ENCODE measurements at regions not wholly inside any gene's neighbourhood (a gene's known extent, or its start where the extent isn't known, plus 50 kb on each side); places are given as distances from the start of the nearest gene placed in this dataset.

DNA sequence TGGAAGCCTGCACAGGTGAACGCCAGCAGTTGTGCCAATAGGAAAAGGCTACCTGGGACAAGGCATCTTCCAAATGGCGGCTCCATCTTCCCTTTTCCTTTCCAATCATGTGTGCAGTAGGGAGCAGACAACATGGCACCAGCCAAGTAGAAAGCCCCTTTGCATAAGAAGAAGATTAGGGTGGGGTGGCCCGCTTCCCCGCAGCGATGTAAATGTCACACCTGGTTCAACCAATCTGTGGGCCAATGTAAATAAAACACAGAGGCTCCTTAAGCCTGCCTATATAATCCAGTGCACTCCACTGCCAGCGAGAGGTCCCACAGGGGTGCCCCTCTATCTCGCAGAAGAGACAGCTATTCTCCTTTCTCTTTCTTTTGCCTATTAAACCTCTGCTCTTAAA, 468.4 kb upstream of the CRIM1 start:
- no peak overlapping the region for H2AFZ ChIP-seq (ENCODE audit: low read length)
- WGBS, 2 experiments (ENCODE audit: extremely low coverage in 1 of 2, insufficient coverage in 1 of 2, insufficient read length in 1 of 2, insufficient replicate concordance in 2 of 2, low coverage in 1 of 2, low lambda C conversion rate in 2 of 2, missing lambda C conversion rate in 1 of 2): 95% methylated on average over 7 of the region's 7 CpGs; no CpG with 5 or more reads in 1 of the 2 experiments
- no peaks in the 10 kb centered on the region for H3K79me1 ChIP-seq (ENCODE audit: low read depth, low read length)
- H3K4ac ChIP-seq (replicated peaks; ENCODE audit: insufficient read length, low read depth, low read length): no peak overlapping the region
- no peaks in the 10 kb centered on the region for H3K36me3 ChIP-seq (ENCODE audit: control insufficient read depth in 2 of 4, insufficient read depth in 4 of 4, low read length in 3 of 4)
- no peak for DNase-seq (ENCODE audit: low read depth in 1 of 2, low spot score in 2 of 2)
- ChIA-PET POLR2A (ENCODE audit: partially characterized antibody) (no interaction called here), CTCF (ENCODE audit: partially characterized antibody) (interaction anchor here (1.5 kb wide), 1 partner anchor 16 kb away, joined by 5 read pairs; no protein-coding TSS in a partner anchor)
- H3K56ac ChIP-seq (replicated peaks; ENCODE audit: insufficient read length, low read depth, low read length): no peak overlapping the region
- no peak overlapping the region for H3K14ac ChIP-seq (ENCODE audit: insufficient read length)
- H2BK120ac ChIP-seq (replicated peaks; ENCODE audit: low read depth, low read length): no peak overlapping the region
- H3K9me3 ChIP-seq (ENCODE audit: insufficient read depth in 2 of 2, low read depth in 1 of 2, low read length in 1 of 2): no peaks in the 10 kb centered on the region
- no peak overlapping the region for H2BK12ac ChIP-seq (ENCODE audit: low read depth, low read length)
- H3K9ac ChIP-seq (replicated peaks in 1 of 4; ENCODE audit: extremely low read depth in 1 of 4, low read depth in 3 of 4, low read length in 3 of 4): no peak overlapping the region
- H3K79me2 ChIP-seq (ENCODE audit: control insufficient read depth in 1 of 2, insufficient read depth in 2 of 2, low read length in 2 of 2): no peaks in the 10 kb centered on the region
- H2BK5ac ChIP-seq (ENCODE audit: low read depth, low read length): no peak overlapping the region
- H2AK5ac ChIP-seq (ENCODE audit: low read depth, low read length): no peak overlapping the region
- no peaks in the 10 kb centered on the region for H3K23me2 ChIP-seq (ENCODE audit: low read depth, low read length)
- H3K18ac ChIP-seq (ENCODE audit: extremely low read depth, low read length): no peak overlapping the region
- H4K91ac ChIP-seq (replicated peaks; ENCODE audit: insufficient read length, low read length): no peak overlapping the region
- no peak overlapping the region for H3K23ac ChIP-seq (ENCODE audit: insufficient read length)
- no peak overlapping the region for H2BK20ac ChIP-seq (ENCODE audit: low read length)
- no peak overlapping the region for H3K4me3 ChIP-seq (ENCODE audit: extremely low read depth in 1 of 4, insufficient read depth in 2 of 4, low read depth in 3 of 4, low read length in 4 of 4)
- H3K4me1 ChIP-seq (replicated peaks in 1 of 4; ENCODE audit: control insufficient read depth in 3 of 4, insufficient read depth in 4 of 4, low read length in 3 of 4): no peaks in the 10 kb centered on the region
- no peak overlapping the region for H3K4me2 ChIP-seq (ENCODE audit: insufficient read depth in 1 of 2, low read depth in 2 of 2, low read length in 2 of 2)
- H4K5ac ChIP-seq (ENCODE audit: insufficient read length, low read depth, low read length): no peak overlapping the region
- H3K27me3 ChIP-seq (replicated peaks in 1 of 4; ENCODE audit: control insufficient read depth in 3 of 4, extremely low read depth in 1 of 4, insufficient read depth in 3 of 4, low read length in 3 of 4): peaks cover 0 to 1% (median 0%) of the 10 kb centered on the region in 4 experiments; a peak in 1 of 7 replicates
- no peak overlapping the region for H3K27ac ChIP-seq (ENCODE audit: low read depth, low read length)
- TF ChIP-seq SUZ12 (IDR thresholded peaks at IDR 0.05; ENCODE audit: low read length): no peak
- no peak for TF ChIP-seq SIN3A (conservative IDR thresholded peaks at IDR 0.05 in 1 of 2, IDR thresholded peaks at IDR 0.05 in 1 of 2; ENCODE audit: low read depth in 1 of 2, low read length in 2 of 2)
- no peak for TF ChIP-seq YY1 (IDR thresholded peaks at IDR 0.05; ENCODE audit: low read depth, low read length)
- TF ChIP-seq SP4 (IDR thresholded peaks at IDR 0.05; ENCODE audit: low read length): no peak
- FAIRE-seq: no peak
- no peak overlapping the region for H4K8ac ChIP-seq (ENCODE audit: extremely low read depth, insufficient read depth, low read length)
- H4K20me1 ChIP-seq (replicated peaks in 1 of 2; ENCODE audit: control insufficient read depth in 1 of 2, insufficient read depth in 2 of 2, low read length in 2 of 2): no peaks in the 10 kb centered on the region
- H2BK15ac ChIP-seq (ENCODE audit: low read length): no peak overlapping the region

Measured in H1 (cell line).